HG03025 (cell line): ENCODE measurements at regions not wholly inside any gene's neighbourhood (a gene's known extent, or its start where the extent isn't known, plus 50 kb on each side); places are given as distances from the start of the nearest gene placed in this dataset.

Experiments used
- ATAC-seq: cut with Tn5 transposase; IDR thresholded peaks from one replicate; pipeline ENCODE4 v1.9.1; 2021; ENCODE audit warnings: mild to moderate bottlenecking, moderate library complexity; ENCODE audit not compliant: unreplicated experiment, low FRiP score

GRCh38 chr10:85508159-85508558 is 858.4 kb downstream of the GRID1 start:
- no peak for ATAC-seq

- no peak for ATAC-seq
Observed at GRCh38 chr10:85510682-85511081, 855.9 kb downstream of the GRID1 start.

GRCh38 chr10:85513436-85513835 is 853.2 kb downstream of the GRID1 start:
- ATAC-seq, result no peak

- ATAC-seq, result no peak
Observed at GRCh38 chr10:85515316-85515715, 851.3 kb downstream of the GRID1 start.

DNA sequence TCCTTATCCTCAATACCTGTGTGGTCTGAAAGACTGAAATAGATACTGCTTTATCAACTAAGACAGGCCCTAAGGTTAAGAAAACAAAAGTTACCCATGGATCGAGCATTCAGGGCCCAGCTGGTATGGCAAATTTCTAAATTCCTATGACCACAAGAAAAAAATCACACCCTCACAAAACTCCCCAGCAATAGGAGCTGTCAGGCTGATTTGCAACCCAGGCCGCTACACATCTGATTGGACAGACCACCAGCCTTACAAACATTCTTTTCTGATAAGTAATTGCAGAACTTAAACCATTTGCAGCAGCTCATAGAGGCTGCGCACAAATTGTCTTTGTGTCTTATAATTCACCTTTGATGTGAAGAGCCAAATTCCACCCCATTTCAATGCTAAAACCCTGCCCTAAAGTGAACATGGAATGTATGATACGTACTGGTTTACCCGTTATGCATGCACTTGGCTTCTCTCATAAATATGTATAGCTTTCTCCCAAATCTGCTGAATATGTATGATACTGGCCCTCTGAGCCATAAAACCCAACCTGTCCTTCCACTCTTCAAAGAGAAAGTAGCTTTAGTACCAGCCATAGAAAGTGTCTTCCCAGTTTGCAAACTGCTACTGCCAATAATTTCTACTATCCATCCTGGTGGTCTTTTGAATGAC is 842.5 kb downstream of the GRID1 start:
- ATAC-seq, result no peak

DNA sequence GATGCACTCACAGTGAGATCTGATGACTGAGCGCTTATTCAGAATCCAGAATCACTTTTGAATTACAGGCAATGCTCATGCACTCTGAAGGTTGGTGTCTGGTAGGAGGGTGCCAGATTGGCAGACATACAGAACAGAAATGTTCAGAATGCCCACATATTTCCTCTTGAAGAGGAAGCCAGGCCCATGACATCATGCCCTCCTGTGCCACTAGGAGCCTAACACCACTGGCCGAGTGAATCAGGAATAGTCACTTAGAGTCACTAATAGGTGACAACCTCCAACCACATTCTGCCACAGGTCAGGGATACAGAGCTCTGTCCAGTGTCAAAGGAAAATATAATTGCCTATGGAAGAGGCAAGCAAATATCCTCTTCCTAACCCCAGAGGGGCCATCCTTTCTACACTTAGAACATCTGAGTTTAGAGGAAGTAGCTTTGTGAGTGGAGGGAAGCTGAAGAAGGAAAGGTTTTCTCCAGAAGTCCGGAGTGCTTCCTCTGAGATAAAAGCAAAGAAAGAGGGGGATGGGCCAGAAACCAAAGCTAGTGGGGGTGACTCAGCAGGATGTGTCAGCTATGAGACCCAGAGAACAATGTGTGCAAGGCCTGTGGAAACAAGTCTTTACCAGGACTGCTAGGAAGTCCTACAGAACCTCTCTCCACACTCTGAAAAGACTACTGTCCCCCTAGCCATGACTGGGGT is 838.8 kb downstream of the GRID1 start:
- ATAC-seq, result no peak

- ATAC-seq, result no peak
Observed at GRCh38 chr10:85528318-85528652, 838.3 kb downstream of the GRID1 start.

DNA sequence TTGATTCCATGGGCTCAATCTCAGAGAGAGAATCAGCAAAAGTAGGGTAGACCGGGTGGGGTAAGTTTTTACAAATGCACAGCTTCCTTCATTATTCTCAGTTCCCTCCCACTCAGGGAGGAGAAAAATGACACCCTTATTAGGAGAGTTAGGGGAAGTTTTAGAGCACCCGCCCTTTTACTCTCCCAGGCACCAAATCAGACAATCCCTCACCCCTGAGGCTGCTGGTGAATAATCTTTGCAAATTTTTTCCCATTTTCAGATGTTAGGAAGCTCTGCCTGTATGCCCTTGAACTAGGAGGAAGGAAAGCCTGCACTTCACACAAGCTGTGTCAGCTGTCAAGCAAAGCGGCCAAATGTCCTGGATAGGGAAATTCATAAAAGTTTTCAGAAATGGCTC is 834.9 kb downstream of the GRID1 start:
- ATAC-seq, result no peak

GRCh38 chr10:85532773-85533172 is 833.8 kb downstream of the GRID1 start:
- no peak for ATAC-seq

- ATAC-seq, result no peak
Observed at GRCh38 chr10:85535926-85536325, 830.7 kb downstream of the GRID1 start.

DNA sequence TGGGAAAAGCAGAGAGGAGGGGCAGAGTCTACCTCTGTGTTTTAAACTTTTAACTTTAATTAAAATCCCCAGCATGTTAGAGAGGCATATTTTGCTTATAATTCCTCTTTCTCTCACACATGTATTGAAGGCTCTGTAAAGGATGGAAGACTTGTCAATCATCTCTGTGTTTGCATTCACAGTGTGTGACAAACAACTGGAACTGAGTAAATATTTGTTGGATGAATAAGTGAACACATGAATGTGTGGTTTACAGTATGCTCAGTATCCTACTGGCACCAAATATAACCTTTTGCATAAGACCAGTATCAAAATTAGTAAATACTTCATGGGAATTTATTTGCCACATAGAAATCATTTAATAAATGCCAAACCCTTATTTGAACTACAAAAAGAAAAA is 829.0 kb downstream of the GRID1 start:
- ATAC-seq, result no peak

DNA sequence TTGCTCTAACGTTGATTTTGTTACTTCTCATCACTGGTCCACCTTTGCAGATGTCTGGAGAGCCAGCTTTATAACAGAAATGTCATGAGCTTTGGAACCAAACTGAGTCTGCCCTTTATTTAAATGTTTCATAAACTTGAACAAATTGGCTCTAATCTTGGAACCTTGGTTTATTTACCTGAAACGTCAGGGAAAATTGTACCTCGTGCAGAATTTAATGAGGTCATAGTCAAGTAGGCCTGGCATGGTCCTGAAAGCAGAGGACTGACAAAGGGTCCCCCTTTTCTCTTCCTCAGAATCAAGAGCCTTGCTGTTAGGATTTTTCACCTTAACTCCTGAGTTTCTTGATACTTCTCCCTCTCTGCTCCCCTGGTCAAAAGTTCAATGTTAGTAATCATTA is 828.0 kb downstream of the GRID1 start:
- no peak for ATAC-seq

GRCh38 chr10:85542152-85542551 is 824.4 kb downstream of the GRID1 start:
- ATAC-seq, result no peak

DNA sequence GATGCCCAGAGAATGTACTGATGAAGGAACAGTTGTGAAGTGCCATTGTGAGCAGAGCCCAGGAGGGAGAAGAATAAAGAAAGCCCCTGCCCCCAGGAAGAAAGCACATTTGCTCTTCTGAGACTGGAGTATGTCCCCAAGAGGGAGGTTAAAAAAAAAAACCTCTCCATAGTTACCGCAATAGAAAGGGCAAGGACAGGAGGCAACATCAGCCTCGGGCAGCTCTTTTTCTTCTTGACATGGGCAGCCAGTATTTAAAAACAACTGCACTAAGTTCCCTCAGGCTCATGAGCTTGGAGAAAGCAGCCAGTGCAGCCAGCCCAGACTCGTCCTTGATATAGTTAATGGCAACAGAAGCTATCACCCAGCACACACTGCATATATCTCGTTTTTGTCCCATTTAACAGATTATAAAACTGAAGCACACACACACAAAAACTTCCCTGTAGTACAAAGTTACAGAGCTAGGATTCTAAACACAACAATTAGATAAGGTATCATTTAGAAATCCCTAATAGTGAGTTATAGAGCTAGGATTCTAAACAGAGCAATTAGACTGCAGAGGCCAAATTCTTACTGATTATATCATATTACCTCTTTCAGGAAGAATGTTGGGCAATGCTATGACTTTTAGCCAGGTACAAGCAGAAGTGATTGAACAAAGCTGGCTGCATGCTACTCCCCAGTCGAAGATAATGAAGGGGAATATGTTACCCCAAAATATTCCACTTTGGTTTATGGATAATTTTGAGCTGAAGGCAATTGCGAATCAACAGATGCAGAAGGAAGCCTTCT is 823.5 kb downstream of the GRID1 start:
- ATAC-seq, result no peak

DNA sequence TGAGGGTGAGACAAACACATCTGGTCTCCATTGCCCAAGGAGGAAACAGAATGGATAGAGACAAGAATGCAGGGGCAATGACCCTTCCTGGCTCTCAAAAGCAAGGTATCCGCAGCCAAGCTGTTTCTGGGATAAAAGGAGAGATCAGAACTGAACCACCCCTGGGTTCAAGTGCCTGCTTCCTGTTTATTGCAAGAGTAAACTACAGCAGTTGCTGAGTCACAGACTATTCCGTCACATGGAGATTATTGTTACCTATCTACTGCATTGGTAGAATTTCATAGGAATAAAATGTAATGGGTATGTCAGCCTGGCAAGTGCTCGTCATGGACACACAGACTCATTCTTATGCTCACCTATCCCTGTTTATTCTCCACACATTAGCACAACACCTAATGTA is 821.6 kb downstream of the GRID1 start:
- no peak for ATAC-seq

DNA sequence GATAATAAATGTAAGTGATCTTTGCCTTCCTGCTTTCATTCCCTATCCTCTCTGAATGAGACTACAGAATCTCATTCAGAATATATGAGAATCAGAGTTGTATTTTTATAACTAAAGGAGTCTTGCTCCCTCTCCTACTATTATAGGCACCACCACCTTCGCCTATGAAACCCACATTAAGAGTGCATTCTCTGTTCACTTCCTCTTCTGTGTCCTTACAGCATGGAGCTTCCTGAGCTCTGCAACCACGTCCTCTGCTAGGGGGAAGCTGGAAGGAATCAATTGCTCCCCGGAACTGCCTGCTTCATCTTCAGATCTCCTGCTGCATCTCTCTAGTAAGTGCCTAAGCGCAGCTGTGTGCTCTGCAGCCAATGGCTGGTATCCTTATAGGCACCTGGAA is 820.7 kb downstream of the GRID1 start:
- no peak for ATAC-seq

DNA sequence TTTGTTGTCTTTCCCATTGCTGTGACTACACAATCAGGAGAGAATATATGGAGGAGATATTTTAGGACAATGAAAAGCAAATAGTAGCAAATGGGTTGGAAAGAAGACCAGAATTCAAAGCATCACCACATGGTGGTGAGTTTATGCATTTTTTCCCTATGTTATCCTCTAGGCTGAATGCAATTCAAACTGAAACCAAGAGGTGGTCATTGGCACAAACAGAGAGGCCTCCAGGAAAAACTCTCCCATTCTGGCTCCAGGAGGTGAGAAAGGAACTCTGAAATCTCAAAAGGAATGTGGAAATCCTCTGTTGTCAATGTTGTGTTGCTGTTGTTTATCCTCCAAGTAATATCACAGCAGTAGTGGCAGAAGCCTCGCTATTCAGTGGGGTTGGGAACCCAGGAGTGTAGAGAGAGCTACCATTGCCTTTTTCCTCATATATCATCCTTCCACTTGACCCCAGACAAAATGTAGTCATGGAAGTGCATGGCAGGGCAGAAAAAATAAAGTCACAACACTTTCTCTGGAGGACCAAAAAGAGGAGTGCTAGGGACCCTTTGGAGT is 819.1 kb downstream of the GRID1 start:
- ATAC-seq, result no peak

GRCh38 chr10:85548034-85548433 is 818.6 kb downstream of the GRID1 start:
- ATAC-seq, result no peak
